ENCODE measurements at regions not wholly inside any gene's neighbourhood (a gene's known extent, or its start where the extent isn't known, plus 50 kb on each side); places are given as distances from the start of the nearest gene placed in this dataset.

DNA sequence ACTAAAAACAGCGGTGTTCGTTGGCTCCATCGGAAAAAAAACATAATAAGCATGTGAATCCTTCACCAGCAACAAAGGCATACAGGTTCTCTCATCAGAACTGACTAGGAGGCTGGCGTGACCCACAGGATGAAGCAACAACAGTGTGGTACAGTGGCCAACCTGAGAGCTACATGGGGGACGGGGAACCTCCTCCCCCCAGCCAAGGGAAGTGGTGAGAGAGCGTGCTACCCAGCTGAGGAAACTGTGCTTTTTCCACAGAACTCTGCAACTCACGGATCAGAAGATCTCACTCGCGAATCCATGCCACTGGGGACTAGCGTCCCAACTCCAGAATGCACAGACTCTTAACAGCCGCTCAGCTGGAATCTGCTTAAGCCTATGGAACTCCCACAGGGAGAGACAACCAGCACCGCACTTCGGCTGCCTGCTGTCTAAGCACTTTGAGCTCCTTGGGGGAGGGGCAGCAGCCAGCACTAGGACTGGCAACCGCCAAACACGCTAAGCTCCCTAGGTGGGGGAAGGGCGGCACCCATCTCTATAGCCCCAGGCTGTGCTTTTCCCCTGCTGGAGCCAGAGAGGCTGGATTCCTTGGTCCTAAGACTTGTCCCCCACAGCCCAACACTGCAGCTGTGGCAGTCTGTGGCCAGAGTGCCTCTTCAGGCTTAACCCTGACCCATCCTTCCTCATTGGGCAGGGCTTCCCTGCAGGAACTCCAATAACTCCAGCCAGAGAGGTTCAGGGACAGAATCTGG lies 538.3 kb upstream of the BTBD3 start (continued):
- TF ChIP-seq, protein P1, sequence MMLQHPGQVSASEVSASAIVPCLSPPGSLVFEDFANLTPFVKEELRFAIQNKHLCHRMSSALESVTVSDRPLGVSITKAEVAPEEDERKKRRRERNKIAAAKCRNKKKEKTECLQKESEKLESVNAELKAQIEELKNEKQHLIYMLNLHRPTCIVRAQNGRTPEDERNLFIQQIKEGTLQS (CRISPR knock-in tag; conservative IDR thresholded peaks at IDR 0.05), result no peak
- TF ChIP-seq ZNF671 (CRISPR knock-in tag; IDR thresholded peaks at IDR 0.05) (no peak), SMAD4 (CRISPR knock-in tag; IDR thresholded peaks at IDR 0.05) (0 out of 2 replicates have a peak, but pooled peaks have one; percentile 31)
- TF ChIP-seq, protein P2, sequence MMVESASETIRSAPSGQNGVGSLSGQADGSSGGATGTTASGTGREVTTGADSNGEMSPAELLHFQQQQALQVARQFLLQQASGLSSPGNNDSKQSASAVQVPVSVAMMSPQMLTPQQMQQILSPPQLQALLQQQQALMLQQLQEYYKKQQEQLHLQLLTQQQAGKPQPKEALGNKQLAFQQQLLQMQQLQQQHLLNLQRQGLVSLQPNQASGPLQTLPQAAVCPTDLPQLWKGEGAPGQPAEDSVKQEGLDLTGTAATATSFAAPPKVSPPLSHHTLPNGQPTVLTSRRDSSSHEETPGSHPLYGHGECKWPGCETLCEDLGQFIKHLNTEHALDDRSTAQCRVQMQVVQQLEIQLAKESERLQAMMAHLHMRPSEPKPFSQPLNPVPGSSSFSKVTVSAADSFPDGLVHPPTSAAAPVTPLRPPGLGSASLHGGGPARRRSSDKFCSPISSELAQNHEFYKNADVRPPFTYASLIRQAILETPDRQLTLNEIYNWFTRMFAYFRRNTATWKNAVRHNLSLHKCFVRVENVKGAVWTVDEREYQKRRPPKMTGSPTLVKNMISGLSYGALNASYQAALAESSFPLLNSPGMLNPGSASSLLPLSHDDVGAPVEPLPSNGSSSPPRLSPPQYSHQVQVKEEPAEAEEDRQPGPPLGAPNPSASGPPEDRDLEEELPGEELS (CRISPR knock-in tag; IDR thresholded peaks at IDR 0.05), result peak; percentile 24; the same call in 1 of the 2 replicates

- ChIA-PET CTCF (no interaction called here), POLR2A (no interaction called here)
- Mint-ChIP-seq H3K27me3 (ENCODE audit: low read depth) (no peaks in the 10 kb centered on the region), H3K9me3 (peaks cover 33% of the 10 kb centered on the region), H3K36me3 (peaks cover 25% of the 10 kb centered on the region), H3K4me1 (peaks cover 35% of the 10 kb centered on the region), H3K27ac (no peak overlapping the region), H3K4me3 (no peak overlapping the region)
- TF ChIP-seq USF2 (CRISPR knock-in tag; IDR thresholded peaks at IDR 0.05), result no peak
- no peak for TF ChIP-seq TEAD4 (CRISPR knock-in tag; IDR thresholded peaks at IDR 0.05)
- no peak for TF ChIP-seq ZNF121 (CRISPR knock-in tag; IDR thresholded peaks at IDR 0.05)
- TF ChIP-seq ZNF671 (CRISPR knock-in tag; IDR thresholded peaks at IDR 0.05), result no peak
- no peak for TF ChIP-seq ZNF263 (CRISPR knock-in tag; IDR thresholded peaks at IDR 0.05; ENCODE audit: low read depth)
- TF ChIP-seq, protein P3, sequence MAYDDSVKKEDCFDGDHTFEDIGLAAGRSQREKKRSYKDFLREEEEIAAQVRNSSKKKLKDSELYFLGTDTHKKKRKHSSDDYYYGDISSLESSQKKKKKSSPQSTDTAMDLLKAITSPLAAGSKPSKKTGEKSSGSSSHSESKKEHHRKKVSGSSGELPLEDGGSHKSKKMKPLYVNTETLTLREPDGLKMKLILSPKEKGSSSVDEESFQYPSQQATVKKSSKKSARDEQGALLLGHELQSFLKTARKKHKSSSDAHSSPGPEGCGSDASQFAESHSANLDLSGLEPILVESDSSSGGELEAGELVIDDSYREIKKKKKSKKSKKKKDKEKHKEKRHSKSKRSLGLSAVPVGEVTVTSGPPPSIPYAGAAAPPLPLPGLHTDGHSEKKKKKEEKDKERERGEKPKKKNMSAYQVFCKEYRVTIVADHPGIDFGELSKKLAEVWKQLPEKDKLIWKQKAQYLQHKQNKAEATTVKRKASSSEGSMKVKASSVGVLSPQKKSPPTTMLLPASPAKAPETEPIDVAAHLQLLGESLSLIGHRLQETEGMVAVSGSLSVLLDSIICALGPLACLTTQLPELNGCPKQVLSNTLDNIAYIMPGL (CRISPR knock-in tag; IDR thresholded peaks at IDR 0.05), result no peak
- TF ChIP-seq CDX4 (CRISPR knock-in tag; IDR thresholded peaks at IDR 0.05; ENCODE audit: borderline replicate concordance), result no peak
- TF ChIP-seq TCF7 (CRISPR knock-in tag; IDR thresholded peaks at IDR 0.05; ENCODE audit: low read depth), result no peak
- TF ChIP-seq, protein P4, sequence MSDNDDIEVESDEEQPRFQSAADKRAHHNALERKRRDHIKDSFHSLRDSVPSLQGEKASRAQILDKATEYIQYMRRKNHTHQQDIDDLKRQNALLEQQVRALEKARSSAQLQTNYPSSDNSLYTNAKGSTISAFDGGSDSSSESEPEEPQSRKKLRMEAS (CRISPR knock-in tag; IDR thresholded peaks at IDR 0.05), result no peak
- ATAC-seq (no peak), DNase-seq (ENCODE audit: low spot score) (no peak)
These were observed 537.4 kb upstream of the BTBD3 start for GRCh38 chr20:11380283-11380682.

DNA sequence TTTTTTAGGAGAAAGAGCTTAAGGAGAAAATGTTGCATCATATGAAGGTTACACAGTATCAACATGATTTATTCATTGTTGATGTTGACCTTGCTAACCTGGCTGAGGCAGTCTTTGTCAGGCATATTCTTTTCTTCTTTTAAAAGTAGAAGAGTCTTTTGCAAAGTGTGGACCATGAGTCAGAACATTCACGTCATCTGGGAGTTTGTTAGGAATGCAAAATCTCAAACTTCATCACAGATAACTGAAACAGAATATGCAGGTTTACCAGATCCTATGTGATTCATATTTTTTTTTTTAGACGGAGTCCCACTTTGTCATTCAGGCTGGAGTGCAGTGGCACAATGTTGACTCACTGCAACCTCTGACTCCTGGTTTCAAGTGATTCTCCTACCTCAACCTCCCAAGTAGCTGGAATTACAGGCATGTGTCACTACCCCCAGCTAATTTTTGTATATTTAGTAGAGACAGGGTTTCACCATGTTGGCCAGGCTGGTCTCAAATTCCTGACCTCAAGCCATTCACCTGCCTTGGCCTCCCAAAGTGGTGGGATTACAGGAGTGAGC lies 530.4 kb upstream of the BTBD3 start:
- Mint-ChIP-seq H3K27me3 (ENCODE audit: low read depth) (no peaks in the 10 kb centered on the region), H3K4me1 (peaks cover 5% of the 10 kb centered on the region), H3K27ac (no peak overlapping the region), H3K9me3 (peaks cover 21% of the 10 kb centered on the region), H3K36me3 (peaks cover 14% of the 10 kb centered on the region), H3K4me3 (no peak overlapping the region)
- DNase-seq (ENCODE audit: low spot score) (no peak), ATAC-seq (no peak)
- POLR2A ChIA-PET, result no interaction called here
- CTCF ChIA-PET, result no interaction called here
- TF ChIP-seq ZNF138 (CRISPR knock-in tag; conservative IDR thresholded peaks at IDR 0.05) (no peak), SP1 (CRISPR knock-in tag; conservative IDR thresholded peaks at IDR 0.05) (no peak), AR (CRISPR knock-in tag; IDR thresholded peaks at IDR 0.05) (no peak), RORB (CRISPR knock-in tag; IDR thresholded peaks at IDR 0.05) (no peak), FOXJ3 (CRISPR knock-in tag; IDR thresholded peaks at IDR 0.05; ENCODE audit: borderline replicate concordance) (no peak), ZMAT4 (CRISPR knock-in tag; IDR thresholded peaks at IDR 0.05) (no peak)
- TF ChIP-seq, protein P5, sequence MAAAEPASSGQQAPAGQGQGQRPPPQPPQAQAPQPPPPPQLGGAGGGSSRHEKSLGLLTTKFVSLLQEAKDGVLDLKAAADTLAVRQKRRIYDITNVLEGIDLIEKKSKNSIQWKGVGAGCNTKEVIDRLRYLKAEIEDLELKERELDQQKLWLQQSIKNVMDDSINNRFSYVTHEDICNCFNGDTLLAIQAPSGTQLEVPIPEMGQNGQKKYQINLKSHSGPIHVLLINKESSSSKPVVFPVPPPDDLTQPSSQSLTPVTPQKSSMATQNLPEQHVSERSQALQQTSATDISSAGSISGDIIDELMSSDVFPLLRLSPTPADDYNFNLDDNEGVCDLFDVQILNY (CRISPR knock-in tag; IDR thresholded peaks at IDR 0.05), result no peak
- TF ChIP-seq, protein P1 (CRISPR knock-in tag; conservative IDR thresholded peaks at IDR 0.05), result no peak
- TF ChIP-seq, protein P6, sequence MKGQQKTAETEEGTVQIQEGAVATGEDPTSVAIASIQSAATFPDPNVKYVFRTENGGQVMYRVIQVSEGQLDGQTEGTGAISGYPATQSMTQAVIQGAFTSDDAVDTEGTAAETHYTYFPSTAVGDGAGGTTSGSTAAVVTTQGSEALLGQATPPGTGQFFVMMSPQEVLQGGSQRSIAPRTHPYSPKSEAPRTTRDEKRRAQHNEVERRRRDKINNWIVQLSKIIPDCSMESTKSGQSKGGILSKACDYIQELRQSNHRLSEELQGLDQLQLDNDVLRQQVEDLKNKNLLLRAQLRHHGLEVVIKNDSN (CRISPR knock-in tag; IDR thresholded peaks at IDR 0.05), result no peak
